ENCODE measurements at regions not wholly inside any gene's neighbourhood (a gene's known extent, or its start where the extent isn't known, plus 50 kb on each side); places are given as distances from the start of the nearest gene placed in this dataset.

DNA sequence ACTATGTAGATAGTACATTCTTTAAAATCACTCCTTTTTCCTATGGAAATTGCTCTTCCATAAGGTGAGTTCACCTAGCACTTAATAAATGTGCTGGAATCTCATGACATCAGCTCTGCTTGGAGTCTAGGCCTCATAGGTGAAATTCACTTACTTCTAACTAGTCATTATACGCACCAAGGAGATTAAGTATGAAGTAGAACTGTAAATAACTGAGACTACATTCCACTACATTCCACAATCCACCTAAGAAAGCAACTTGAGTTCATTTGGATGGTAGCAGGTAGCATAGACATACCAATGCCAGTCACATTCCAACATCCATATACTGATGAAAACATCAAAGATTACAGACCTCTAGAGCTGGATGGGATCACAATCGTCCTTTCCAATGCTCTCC lies 64.3 kb downstream of the NIBAN1 start:
- TF ChIP-seq, protein P1, sequence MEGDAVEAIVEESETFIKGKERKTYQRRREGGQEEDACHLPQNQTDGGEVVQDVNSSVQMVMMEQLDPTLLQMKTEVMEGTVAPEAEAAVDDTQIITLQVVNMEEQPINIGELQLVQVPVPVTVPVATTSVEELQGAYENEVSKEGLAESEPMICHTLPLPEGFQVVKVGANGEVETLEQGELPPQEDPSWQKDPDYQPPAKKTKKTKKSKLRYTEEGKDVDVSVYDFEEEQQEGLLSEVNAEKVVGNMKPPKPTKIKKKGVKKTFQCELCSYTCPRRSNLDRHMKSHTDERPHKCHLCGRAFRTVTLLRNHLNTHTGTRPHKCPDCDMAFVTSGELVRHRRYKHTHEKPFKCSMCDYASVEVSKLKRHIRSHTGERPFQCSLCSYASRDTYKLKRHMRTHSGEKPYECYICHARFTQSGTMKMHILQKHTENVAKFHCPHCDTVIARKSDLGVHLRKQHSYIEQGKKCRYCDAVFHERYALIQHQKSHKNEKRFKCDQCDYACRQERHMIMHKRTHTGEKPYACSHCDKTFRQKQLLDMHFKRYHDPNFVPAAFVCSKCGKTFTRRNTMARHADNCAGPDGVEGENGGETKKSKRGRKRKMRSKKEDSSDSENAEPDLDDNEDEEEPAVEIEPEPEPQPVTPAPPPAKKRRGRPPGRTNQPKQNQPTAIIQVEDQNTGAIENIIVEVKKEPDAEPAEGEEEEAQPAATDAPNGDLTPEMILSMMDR (IDR thresholded peaks at IDR 0.05; ENCODE audit: insufficient read depth, low read depth, low read length): no peak
- no peak for TF ChIP-seq EZH2 (IDR thresholded peaks at IDR 0.05; ENCODE audit: insufficient read depth, low read length)

Data from astrocyte (in vitro differentiated cells and primary cell).